ENCODE measurements at regions not wholly inside any gene's neighbourhood (a gene's known extent, or its start where the extent isn't known, plus 50 kb on each side); places are given as distances from the start of the nearest gene placed in this dataset.

DNA sequence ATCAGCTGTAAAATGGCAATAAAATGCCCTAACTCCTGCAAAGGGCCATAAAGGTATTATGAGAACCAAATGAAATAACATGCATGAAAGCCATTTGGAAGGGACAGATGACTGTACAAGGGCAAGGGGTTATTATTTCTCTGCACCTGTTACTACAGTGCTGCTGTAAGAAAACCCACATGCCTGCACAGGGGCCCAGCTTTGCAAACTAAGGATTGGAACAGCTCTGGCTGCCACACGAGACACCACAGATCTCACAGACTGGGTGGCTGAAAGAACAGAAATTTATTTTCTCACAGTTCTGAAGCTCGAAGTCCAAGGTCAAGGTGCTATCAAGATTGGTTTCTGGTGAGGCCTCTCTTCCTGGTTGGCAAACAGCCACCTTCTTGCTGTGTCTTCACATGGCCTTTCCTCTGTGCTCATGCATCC is 409.0 kb upstream of the NRP1 start:
- DNase-seq (ENCODE audit: low read depth) = no peak

GRCh38 chr10:33739031-33739430 is 404.6 kb upstream of the NRP1 start:
- DNase-seq (ENCODE audit: low read depth) = no peak

GRCh38 chr10:33735464-33735923 is 401.0 kb upstream of the NRP1 start:
- no peak for DNase-seq (ENCODE audit: low read depth)

GRCh38 chr10:33734393-33735155 is 400.1 kb upstream of the NRP1 start:
- no peak for DNase-seq (ENCODE audit: low read depth)

GRCh38 chr10:33733058-33733457 is 398.6 kb upstream of the NRP1 start:
- DNase-seq (ENCODE audit: low read depth) = no peak

- DNase-seq (ENCODE audit: low read depth) = no peak
Measured at GRCh38 chr10:33732161-33732680, 397.8 kb upstream of the NRP1 start.

GRCh38 chr10:33731322-33731721 is 396.9 kb upstream of the NRP1 start:
- DNase-seq (ENCODE audit: low read depth) = no peak

GRCh38 chr10:33725430-33725829 is 391.0 kb upstream of the NRP1 start:
- DNase-seq (ENCODE audit: low read depth) = no peak

DNA sequence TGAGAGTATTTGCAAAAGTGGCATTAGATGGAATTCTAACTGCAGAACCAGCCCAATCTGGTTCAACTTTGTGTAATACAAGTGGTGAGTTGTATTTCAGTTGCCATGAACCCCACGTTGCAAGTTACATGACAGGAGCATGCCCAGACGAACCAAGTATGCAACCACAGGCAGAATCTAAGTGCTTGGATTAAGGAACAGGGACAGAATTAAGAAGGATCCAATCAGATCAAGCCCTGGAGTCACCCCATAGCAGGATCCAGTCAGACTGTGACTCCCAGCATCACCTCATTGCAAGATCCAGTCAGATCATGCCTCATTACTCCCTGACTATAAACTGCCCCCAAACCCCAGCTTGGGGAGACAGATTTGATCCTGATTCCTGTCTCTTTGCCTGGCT is 388.7 kb upstream of the NRP1 start:
- DNase-seq (ENCODE audit: low read depth) = no peak

GRCh38 chr10:33722067-33722466 is 387.6 kb upstream of the NRP1 start:
- no peak for DNase-seq (ENCODE audit: low read depth)

- DNase-seq (ENCODE audit: low read depth) = no peak
Measured at GRCh38 chr10:33721509-33721908, 387.0 kb upstream of the NRP1 start.

DNA sequence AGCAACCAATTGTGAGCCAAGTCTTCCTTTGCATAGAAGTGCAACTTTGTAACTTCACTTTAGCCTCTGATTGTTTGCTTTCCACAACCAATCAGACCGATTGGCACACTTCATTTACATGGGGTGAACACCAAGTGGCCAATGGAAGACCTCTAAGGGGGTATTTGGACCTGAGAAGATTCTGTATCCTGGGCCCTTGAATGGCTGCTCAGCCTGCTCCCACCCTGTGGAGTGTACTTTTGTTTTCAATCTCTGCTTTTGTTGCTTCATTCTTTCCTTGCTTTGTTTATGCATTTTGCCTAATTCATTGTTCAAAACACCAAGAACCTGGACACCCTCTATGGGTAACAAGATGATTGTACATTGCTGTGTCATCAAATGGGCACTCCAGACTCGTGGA is 385.7 kb upstream of the NRP1 start:
- DNase-seq (ENCODE audit: low read depth) = no peak

DNA sequence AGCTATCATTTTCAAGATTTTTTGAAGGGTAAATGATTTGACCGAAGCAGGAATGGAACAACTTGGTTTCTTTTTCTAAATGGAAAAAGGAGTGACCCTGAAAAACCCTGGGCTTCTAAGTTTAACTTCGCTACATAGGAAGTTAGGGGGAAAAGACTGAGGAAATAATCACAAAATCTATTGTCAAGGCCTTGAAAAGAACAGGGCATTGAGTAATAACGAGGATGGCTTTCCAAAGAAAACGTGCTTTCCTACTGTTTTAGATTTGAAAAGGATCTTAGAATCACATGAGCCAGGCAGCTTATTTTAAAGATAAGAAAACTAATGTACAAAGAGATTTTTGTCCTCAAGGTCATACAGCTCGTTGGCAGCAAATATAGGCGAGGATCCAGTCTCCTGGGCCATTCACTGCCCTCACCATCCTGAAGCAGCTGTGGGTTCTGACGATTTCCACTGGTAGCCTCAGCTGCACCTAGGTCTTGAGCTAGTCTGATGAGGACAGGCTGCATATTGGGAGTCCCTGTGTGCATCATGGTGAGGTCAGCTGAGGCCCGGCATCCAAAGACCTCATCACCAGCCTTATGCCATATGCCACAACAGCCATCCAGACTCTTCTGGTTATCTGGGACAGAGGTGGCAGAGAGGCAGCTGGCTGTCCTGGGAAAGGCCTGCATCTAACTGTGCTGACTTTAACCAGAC is 384.7 kb upstream of the NRP1 start:
- no peak for DNase-seq (ENCODE audit: low read depth)

DNA sequence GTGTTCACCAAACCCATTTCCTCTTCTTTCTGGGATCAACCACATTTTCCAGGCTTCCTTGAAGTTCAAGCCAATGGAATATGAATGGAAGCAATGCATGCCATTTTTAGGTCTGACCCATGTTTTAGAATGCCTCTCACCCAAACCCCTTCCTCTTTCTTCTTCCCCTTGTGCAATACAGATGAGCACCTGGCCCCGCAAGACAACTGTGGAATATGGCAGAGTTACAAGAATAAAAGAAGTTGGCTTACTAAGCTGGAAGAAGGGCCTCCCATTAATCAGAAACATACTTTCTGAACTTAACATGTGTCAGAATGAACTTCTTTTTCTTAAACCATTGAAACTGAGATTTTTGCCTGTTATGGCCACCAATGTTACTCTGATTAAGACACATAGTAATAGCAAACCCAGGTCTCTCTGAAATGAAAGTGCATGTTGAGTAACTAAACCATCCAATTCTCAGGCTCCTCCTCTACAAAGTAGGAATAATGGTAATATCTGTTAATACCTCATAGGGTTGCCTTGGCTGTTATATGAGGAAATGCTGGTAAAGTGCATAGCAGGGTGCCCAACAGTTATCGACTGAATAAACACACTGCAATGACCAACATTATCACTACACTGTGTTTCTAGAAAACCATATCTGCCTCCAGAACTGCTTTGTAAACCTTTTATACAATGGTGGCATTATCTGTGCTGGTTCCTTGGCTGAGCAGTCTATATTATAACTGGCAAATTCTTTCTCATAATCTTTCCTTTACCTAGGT is 382.2 kb upstream of the NRP1 start:
- no peak for DNase-seq (ENCODE audit: low read depth)

- no peak for DNase-seq (ENCODE audit: low read depth)
Measured at GRCh38 chr10:33715303-33715975, 381.0 kb upstream of the NRP1 start.

- no peak for DNase-seq (ENCODE audit: low read depth)
Measured at GRCh38 chr10:33712825-33713224, 378.4 kb upstream of the NRP1 start.

GRCh38 chr10:33710006-33710405 is 375.5 kb upstream of the NRP1 start:
- DNase-seq (ENCODE audit: low read depth) = no peak

DNA sequence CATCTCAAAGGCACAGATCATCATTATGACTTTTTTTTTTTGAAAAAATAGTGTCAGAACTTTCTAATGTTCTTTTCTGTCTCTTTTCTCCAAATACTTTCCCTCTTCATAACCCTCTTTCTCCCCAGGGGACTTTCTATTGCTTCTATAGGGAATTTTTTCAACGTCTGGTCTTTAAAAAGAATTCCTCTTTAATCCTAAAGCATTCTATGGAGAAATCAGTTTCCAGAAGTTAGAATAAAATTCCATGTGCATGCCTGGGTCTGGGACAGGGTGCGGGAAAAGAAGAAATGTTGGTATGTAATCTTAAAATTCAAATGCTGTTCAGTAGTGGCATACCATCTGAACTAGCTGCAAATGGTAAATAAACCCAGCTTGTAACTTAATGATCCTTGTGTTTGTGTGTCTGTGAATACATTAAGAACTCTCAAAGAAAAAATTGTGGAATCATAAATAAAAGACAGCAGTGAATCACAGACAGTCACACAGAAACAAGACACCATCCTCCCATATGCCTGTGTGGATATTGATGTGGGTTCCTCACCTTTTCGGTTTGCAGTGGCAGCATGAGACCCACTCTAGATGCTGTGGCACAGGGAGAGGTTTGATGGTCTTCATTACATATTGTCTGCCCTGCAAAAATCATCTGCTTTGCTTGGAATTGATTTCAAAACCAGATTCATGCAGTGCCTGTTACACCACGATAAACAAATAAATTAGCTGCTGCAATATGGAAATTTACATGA is 374.7 kb upstream of the NRP1 start:
- DNase-seq (ENCODE audit: low read depth) = no peak

DNA sequence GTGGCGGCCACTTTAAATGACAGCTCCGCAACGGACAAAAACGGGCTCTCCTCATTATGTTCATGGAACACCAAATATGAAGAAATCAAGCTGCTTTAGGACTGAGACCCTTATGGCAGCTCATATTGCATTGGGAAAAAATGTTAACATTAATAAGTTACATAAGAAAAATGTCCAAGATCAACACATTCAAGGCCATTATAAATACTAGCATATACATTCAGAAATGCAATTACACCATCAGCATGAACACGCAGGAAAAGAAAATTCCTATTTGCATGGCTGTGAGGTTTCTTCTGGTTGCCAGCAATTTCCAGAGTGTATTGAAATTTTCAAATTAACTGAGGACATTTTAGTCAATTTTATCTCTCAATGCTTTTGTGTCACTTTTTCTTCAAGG is 374.1 kb upstream of the NRP1 start:
- DNase-seq (ENCODE audit: low read depth) = no peak

- no peak for DNase-seq (ENCODE audit: low read depth)
Measured at GRCh38 chr10:33706746-33707145, 372.3 kb upstream of the NRP1 start.

GRCh38 chr10:33706191-33706590 is 371.7 kb upstream of the NRP1 start:
- no peak for DNase-seq (ENCODE audit: low read depth)

Data from forelimb muscle (tissue), 1 donor.